ENCODE measurements at regions not wholly inside any gene's neighbourhood (a gene's known extent, or its start where the extent isn't known, plus 50 kb on each side); places are given as distances from the start of the nearest gene placed in this dataset.

DNA sequence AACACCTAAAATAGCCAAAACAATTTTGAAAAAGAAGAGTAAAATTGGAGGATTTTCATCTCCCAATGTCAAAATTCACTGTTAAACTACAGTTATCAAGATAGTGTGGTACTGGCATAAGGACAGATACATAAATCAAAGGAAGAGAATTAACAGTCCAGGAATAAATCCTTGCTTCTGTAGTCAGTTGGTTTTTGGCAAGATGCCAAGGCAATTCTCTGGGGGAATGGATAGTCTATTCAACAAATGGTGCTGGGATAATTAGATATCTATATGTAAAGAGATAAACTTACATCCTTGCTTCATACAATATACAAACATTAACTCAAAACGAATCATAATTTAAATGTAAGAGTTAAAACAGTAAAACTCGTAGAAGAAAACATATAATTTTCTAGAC, 57.9 kb upstream of the SELENOK start:
- no peak for DNase-seq (ENCODE audit: low spot score)

GRCh38 chr3:53948174-53948573, 56.5 kb upstream of the SELENOK start:
- DNase-seq (ENCODE audit: low spot score) = no peak

DNA sequence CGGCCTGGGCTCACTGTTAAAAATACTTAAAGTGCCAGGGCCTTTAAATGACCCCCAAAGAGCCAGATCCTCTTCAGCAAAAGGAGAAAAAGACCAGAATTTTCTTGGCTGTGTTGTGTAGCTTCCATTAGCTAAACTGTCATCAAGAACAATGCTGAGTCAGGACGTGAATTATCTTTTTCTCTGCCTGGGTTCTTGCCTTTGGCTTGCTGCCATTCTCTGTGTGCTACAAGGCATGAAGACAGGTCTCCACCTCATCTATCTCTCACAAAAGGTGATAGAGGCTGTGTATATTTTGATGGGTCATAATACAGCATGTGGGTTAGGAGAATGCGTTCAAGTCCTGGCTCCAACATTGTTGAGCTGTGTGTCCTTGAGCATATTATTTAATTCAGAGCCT, 52.4 kb upstream of the SELENOK start:
- DNase-seq (ENCODE audit: low spot score) = no peak

GRCh38 chr3:53941950-53942349, 50.3 kb upstream of the SELENOK start:
- DNase-seq (ENCODE audit: low spot score) = peak; percentile 14
